Endodermal cell (in vitro differentiated cells): ENCODE measurements at regions not wholly inside any gene's neighbourhood (a gene's known extent, or its start where the extent isn't known, plus 50 kb on each side); places are given as distances from the start of the nearest gene placed in this dataset.

Experiments used
- DNase-seq: peaks from one replicate; pipeline ENCODE4 v3.0.0-alpha.2; 2017
- H3K27ac ChIP-seq: 2 replicates; pipeline ENCODE4 v1.5.1; 2013; ENCODE audit warnings: mild to moderate bottlenecking, low read depth, low read length, moderate library complexity
- H3K27me3 ChIP-seq: 2 replicates; pipeline ENCODE4 v1.6.1; 2013; ENCODE audit warnings: mild to moderate bottlenecking, low read length, moderate library complexity; ENCODE audit not compliant: insufficient read depth, control insufficient read depth, poor library complexity, severe bottlenecking
- H3K36me3 ChIP-seq: 2 replicates; pipeline ENCODE4 v1.7.0; 2013; ENCODE audit warnings: mild to moderate bottlenecking, low read length, moderate library complexity; ENCODE audit not compliant: control insufficient read depth, insufficient read depth
- H3K4me1 ChIP-seq: one replicate; pipeline ENCODE4 v1.7.0; 2013; ENCODE audit warnings: low read length; ENCODE audit not compliant: control insufficient read depth, insufficient read depth
- H3K4me3 ChIP-seq: 2 replicates; pipeline ENCODE4 v1.5.1; 2013; ENCODE audit warnings: mild to moderate bottlenecking, low read length, moderate library complexity
- H3K9ac ChIP-seq: 2 replicates; pipeline ENCODE4 v1.6.1; 2013; ENCODE audit warnings: mild to moderate bottlenecking, low read length, moderate library complexity; ENCODE audit not compliant: poor library complexity, severe bottlenecking; ENCODE audit errors: extremely low read depth
- H3K9me3 ChIP-seq: 2 replicates; pipeline ENCODE4 v1.6.1; 2013; ENCODE audit warnings: mild to moderate bottlenecking, low read length, moderate library complexity; ENCODE audit not compliant: control insufficient read depth
- H3K27ac Mint-ChIP-seq: 2 replicates; pipeline ENCODE4 v1.8.0; 2020; ENCODE audit warnings: mixed read lengths
- H3K27me3 Mint-ChIP-seq: 2 replicates; pipeline ENCODE4 v1.8.0; 2021; ENCODE audit warnings: mild to moderate bottlenecking, mixed read lengths; ENCODE audit not compliant: insufficient read depth
- H3K36me3 Mint-ChIP-seq: 2 replicates; pipeline ENCODE4 v1.8.0; 2020; ENCODE audit warnings: low read depth, mixed read lengths
- H3K4me1 Mint-ChIP-seq: 2 replicates; pipeline ENCODE4 v1.8.0; 2020; ENCODE audit warnings: mixed read lengths
- H3K4me3 Mint-ChIP-seq: 2 replicates; pipeline ENCODE4 v1.8.0; 2020; ENCODE audit warnings: mild to moderate bottlenecking, moderate library complexity, mixed read lengths
- H3K9me3 Mint-ChIP-seq: 2 replicates; pipeline ENCODE4 v1.8.0; 2020; ENCODE audit warnings: mild to moderate bottlenecking, mixed read lengths
- WGBS, 2 experiments: methylation state at CpG; one replicate each; pipeline versions ENCODE4 v1.1.5 to v1.1.7; 2013; ENCODE audit warnings: missing lambda C conversion rate in 2 of 2, mixed read lengths in 1 of 2; ENCODE audit not compliant: insufficient coverage in 1 of 2, insufficient read length in 1 of 2; 5-methylcytosine and 5-hydroxymethylcytosine counted together
- TF ChIP-seq, protein P1 (sequence below): fragments of 200-600 bp; sonication (generic); conservative IDR thresholded peaks from 2 replicates; pipeline ENCODE4 v1.5.0; 2021; ENCODE audit warnings: antibody characterized with exemption, mild to moderate bottlenecking

- WGBS, 2 experiments = 88 to 94% methylated on average over 2 to 5 of the region's 5 CpGs
- H3K36me3 Mint-ChIP-seq = no peaks in the 10 kb centered on the region
- H3K4me3 Mint-ChIP-seq = no peak overlapping the region
- no peaks in the 10 kb centered on the region for H3K36me3 ChIP-seq
- no peaks in the 10 kb centered on the region for H3K9me3 ChIP-seq
- H3K9ac ChIP-seq = no peak overlapping the region
- no peaks in the 10 kb centered on the region for H3K27me3 Mint-ChIP-seq
- no peaks in the 10 kb centered on the region for H3K4me1 ChIP-seq
- no peak overlapping the region for H3K4me3 ChIP-seq
- H3K4me1 Mint-ChIP-seq = no peaks in the 10 kb centered on the region
- no peaks in the 10 kb centered on the region for H3K27me3 ChIP-seq
- TF ChIP-seq, protein P1, sequence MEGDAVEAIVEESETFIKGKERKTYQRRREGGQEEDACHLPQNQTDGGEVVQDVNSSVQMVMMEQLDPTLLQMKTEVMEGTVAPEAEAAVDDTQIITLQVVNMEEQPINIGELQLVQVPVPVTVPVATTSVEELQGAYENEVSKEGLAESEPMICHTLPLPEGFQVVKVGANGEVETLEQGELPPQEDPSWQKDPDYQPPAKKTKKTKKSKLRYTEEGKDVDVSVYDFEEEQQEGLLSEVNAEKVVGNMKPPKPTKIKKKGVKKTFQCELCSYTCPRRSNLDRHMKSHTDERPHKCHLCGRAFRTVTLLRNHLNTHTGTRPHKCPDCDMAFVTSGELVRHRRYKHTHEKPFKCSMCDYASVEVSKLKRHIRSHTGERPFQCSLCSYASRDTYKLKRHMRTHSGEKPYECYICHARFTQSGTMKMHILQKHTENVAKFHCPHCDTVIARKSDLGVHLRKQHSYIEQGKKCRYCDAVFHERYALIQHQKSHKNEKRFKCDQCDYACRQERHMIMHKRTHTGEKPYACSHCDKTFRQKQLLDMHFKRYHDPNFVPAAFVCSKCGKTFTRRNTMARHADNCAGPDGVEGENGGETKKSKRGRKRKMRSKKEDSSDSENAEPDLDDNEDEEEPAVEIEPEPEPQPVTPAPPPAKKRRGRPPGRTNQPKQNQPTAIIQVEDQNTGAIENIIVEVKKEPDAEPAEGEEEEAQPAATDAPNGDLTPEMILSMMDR = no peak
- no peak for DNase-seq
- no peaks in the 10 kb centered on the region for H3K9me3 Mint-ChIP-seq
- H3K27ac Mint-ChIP-seq = no peak overlapping the region
- H3K27ac ChIP-seq = no peak overlapping the region
Observed at GRCh38 chr1:229759037-229759435, 133.0 kb downstream of the URB2 start.

GRCh38 chr1:229759586-229759985, 133.5 kb downstream of the URB2 start:
- H3K27ac ChIP-seq = no peak overlapping the region

DNA sequence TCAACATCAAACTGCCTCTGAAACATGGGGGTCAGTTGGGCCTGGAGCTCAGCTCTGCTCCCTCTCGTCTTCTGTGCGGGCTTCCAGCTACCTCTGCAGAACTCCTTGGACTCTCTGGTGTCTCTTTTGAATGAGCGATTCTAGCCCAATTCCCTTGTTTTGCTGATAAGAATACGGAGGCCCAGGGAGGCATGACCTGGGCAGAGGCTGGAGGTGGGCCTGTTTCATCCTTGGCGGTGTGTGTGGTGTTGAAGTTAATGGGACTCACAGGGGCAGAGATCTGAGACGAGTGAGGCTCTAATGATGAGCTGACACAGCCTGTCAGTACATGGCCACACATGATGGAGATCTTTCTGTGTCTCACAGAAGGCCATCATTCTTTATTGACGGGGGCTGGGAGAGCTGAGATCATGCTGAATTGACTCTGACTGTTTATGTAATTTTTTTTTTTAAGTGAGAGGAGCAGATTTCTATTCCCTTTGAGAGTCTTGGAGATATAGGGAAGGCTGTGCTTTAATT, 134.5 kb downstream of the URB2 start:
- DNase-seq = no peak
- H3K4me1 ChIP-seq = no peaks in the 10 kb centered on the region
- no peaks in the 10 kb centered on the region for H3K27me3 ChIP-seq
- H3K4me1 Mint-ChIP-seq = no peaks in the 10 kb centered on the region
- TF ChIP-seq, protein P1 = no peak
- no peak overlapping the region for H3K9ac ChIP-seq
- H3K9me3 ChIP-seq = no peaks in the 10 kb centered on the region
- H3K27me3 Mint-ChIP-seq = no peaks in the 10 kb centered on the region
- WGBS, 2 experiments = 90% methylated on average over 6 to 7 of the region's 7 CpGs
- H3K27ac Mint-ChIP-seq = no peak overlapping the region
- H3K4me3 Mint-ChIP-seq = no peak overlapping the region
- no peak overlapping the region for H3K4me3 ChIP-seq
- no peaks in the 10 kb centered on the region for H3K9me3 Mint-ChIP-seq
- no peaks in the 10 kb centered on the region for H3K36me3 ChIP-seq
- H3K36me3 Mint-ChIP-seq = no peaks in the 10 kb centered on the region
- no peak overlapping the region for H3K27ac ChIP-seq

More at GRCh38 chr1:229759586-229759985, 133.5 kb downstream of the URB2 start:
- no peak overlapping the region for H3K4me3 ChIP-seq
- no peaks in the 10 kb centered on the region for H3K9me3 ChIP-seq
- 88% methylated on average over 2 of the region's 2 CpGs; no CpG with 5 or more reads in 1 of the 2 experiments for WGBS, 2 experiments
- Mint-ChIP-seq H3K4me1 (no peaks in the 10 kb centered on the region), H3K4me3 (no peak overlapping the region), H3K36me3 (no peaks in the 10 kb centered on the region), H3K27ac (no peak overlapping the region), H3K9me3 (no peaks in the 10 kb centered on the region), H3K27me3 (no peaks in the 10 kb centered on the region)
- no peaks in the 10 kb centered on the region for H3K27me3 ChIP-seq
- H3K9ac ChIP-seq = no peak overlapping the region
- H3K36me3 ChIP-seq = no peaks in the 10 kb centered on the region
- TF ChIP-seq, protein P1 = no peak
- no peaks in the 10 kb centered on the region for H3K4me1 ChIP-seq
- DNase-seq = no peak
